ENCODE measurements at regions not wholly inside any gene's neighbourhood (a gene's known extent, or its start where the extent isn't known, plus 50 kb on each side); places are given as distances from the start of the nearest gene placed in this dataset.

- TF ChIP-seq EZH2phosphoT487 (IDR thresholded peaks at IDR 0.05; ENCODE audit: low read length) (no peak), CTCF (IDR thresholded peaks at IDR 0.05; ENCODE audit: low read length) (no peak)
Observed at GRCh38 chr16:64362193-64362592, 759.7 kb downstream of the CDH11 start.
